RWPE2 (cell line): ENCODE measurements at regions not wholly inside any gene's neighbourhood (a gene's known extent, or its start where the extent isn't known, plus 50 kb on each side); places are given as distances from the start of the nearest gene placed in this dataset.

ENCODE experiments used
- ATAC-seq: fragments of 200-7000 bp; cut with Tn5 transposase; 3 replicates; pipeline ENCODE4 v1.9.1; 2021; ENCODE audit warnings: low read depth
- DNase-seq: peaks from one replicate; pipeline ENCODE4 v3.0.0-alpha.2; 2020; ENCODE audit warnings: low spot score
- H3K27ac ChIP-seq: fragments of 450-650 bp; 2 replicates; pipeline ENCODE4 v1.5.1; 2017; ENCODE audit warnings: mild to moderate bottlenecking; ENCODE audit not compliant: poor library complexity, severe bottlenecking
- H3K27me3 ChIP-seq: fragments of 250-450 bp; sonication (Bioruptor Pico); 2 replicates; pipeline ENCODE4 v1.5.1; 2021; ENCODE audit warnings: mild to moderate bottlenecking, moderate library complexity; ENCODE audit not compliant: insufficient read depth, poor library complexity, severe bottlenecking
- H3K36me3 ChIP-seq: fragments of 250-450 bp; sonication (Bioruptor Pico); 2 replicates; pipeline ENCODE4 v1.5.1; 2020; ENCODE audit warnings: low read depth, mild to moderate bottlenecking, moderate library complexity
- H3K4me1 ChIP-seq: fragments of 250-450 bp; sonication (Bioruptor Pico); 2 replicates; pipeline ENCODE4 v1.5.1; 2021; ENCODE audit warnings: mild to moderate bottlenecking, moderate library complexity; ENCODE audit not compliant: insufficient read depth, poor library complexity, severe bottlenecking
- H3K4me3 ChIP-seq: fragments of 250-450 bp; sonication (Bioruptor Pico); 2 replicates; pipeline ENCODE4 v1.5.1; 2021; ENCODE audit warnings: mild to moderate bottlenecking, moderate library complexity; ENCODE audit not compliant: severe bottlenecking
- H3K9me3 ChIP-seq: fragments of 250-450 bp; sonication (Bioruptor Pico); 2 replicates; pipeline ENCODE4 v1.5.1; 2021; ENCODE audit warnings: mild to moderate bottlenecking, moderate library complexity; ENCODE audit not compliant: severe bottlenecking
- CTCF ChIP-seq: fragments of 450-650 bp; IDR thresholded peaks from one replicate; pipeline ENCODE4 v1.5.1; 2017; ENCODE audit warnings: mild to moderate bottlenecking, moderate library complexity; ENCODE audit not compliant: poor library complexity, severe bottlenecking

GRCh38 chr11:15793043-15793996, 563.0 kb downstream of the SOX6 start:
- Histone ChIP-seq H3K9me3 (peaks cover 10% of the 10 kb centered on the region), H3K36me3 (no peaks in the 10 kb centered on the region; the same call in 1 of the 2 replicates), H3K4me1 (peaks cover 10% of the 10 kb centered on the region), H3K27ac (peak overlapping the region; percentile 54), H3K4me3 (no peak overlapping the region), H3K27me3 (no peaks in the 10 kb centered on the region)
- ATAC-seq (peak; percentile 97), DNase-seq (no peak)
- TF ChIP-seq CTCF, result no peak

GRCh38 chr11:15794361-15795150, 561.8 kb downstream of the SOX6 start:
- peaks cover 10% of the 10 kb centered on the region for H3K4me1 ChIP-seq
- H3K27me3 ChIP-seq, result no peaks in the 10 kb centered on the region
- no peak for ATAC-seq
- no peak overlapping the region for H3K4me3 ChIP-seq
- no peaks in the 10 kb centered on the region; the same call in 1 of the 2 replicates for H3K36me3 ChIP-seq
- H3K27ac ChIP-seq, result no peak overlapping the region
- TF ChIP-seq CTCF, result no peak
- DNase-seq, result no peak
- H3K9me3 ChIP-seq, result peaks cover 10% of the 10 kb centered on the region

GRCh38 chr11:15795378-15795777, 561.0 kb downstream of the SOX6 start:
- Histone ChIP-seq H3K36me3 (no peaks in the 10 kb centered on the region; the same call in 1 of the 2 replicates), H3K9me3 (peaks cover 10% of the 10 kb centered on the region), H3K27ac (no peak overlapping the region), H3K4me3 (no peak overlapping the region), H3K27me3 (no peaks in the 10 kb centered on the region), H3K4me1 (peaks cover 15% of the 10 kb centered on the region)
- DNase-seq, result no peak
- no peak for ATAC-seq
- TF ChIP-seq CTCF, result no peak

GRCh38 chr11:15800111-15800800, 556.1 kb downstream of the SOX6 start:
- Histone ChIP-seq H3K4me3 (no peak overlapping the region), H3K27me3 (no peaks in the 10 kb centered on the region), H3K36me3 (no peaks in the 10 kb centered on the region), H3K4me1 (peaks cover 5% of the 10 kb centered on the region), H3K27ac (peak overlapping the region; percentile 29), H3K9me3 (no peaks in the 10 kb centered on the region)
- DNase-seq (peak; percentile 66), ATAC-seq (peak; percentile 74)
- no peak for TF ChIP-seq CTCF
